Activated naive CD4-positive, alpha-beta T cell treated with anti-CD3 and anti-CD28 coated beads, Interleukin-2, amount 10 ng/mL, durations not matched to agents 7 days and 5 days (primary cell): ENCODE measurements at regions not wholly inside any gene's neighbourhood (a gene's known extent, or its start where the extent isn't known, plus 50 kb on each side); places are given as distances from the start of the nearest gene placed in this dataset.
"Not testable (repeated sequence)": the region's sequence is repeated elsewhere in the genome, so short reads cannot be mapped to it uniquely, and the experiment has no call there.

Experiments
- CTCF ChIA-PET: fragments of 350-600 bp; sonication (Branson Sonifier 250); formaldehyde crosslinking; loops from one replicate; lab custom pipeline; 2021; ENCODE audit warnings: antibody characterized with exemption; lab: Charles Lee
- DNase-seq: peaks from one replicate; pipeline ENCODE4 v3.0.0-alpha.2; 2020
- H3K27ac Mint-ChIP-seq: one replicate; pipeline ENCODE4 v1.8.0; 2021; ENCODE audit warnings: mild to moderate bottlenecking, moderate library complexity, mixed read lengths
- H3K27me3 Mint-ChIP-seq: one replicate; pipeline ENCODE4 v1.8.0; 2021; ENCODE audit warnings: mild to moderate bottlenecking, mixed read lengths
- H3K36me3 Mint-ChIP-seq: one replicate; pipeline ENCODE4 v1.8.0; 2021; ENCODE audit warnings: mixed read lengths
- H3K4me1 Mint-ChIP-seq: one replicate; pipeline ENCODE4 v1.8.0; 2021; ENCODE audit warnings: mixed read lengths
- H3K4me3 Mint-ChIP-seq: one replicate; pipeline ENCODE4 v1.8.0; 2021; ENCODE audit warnings: mild to moderate bottlenecking, moderate library complexity, mixed read lengths
- H3K9me3 Mint-ChIP-seq: one replicate; pipeline ENCODE4 v1.8.0; 2021; ENCODE audit warnings: mixed read lengths

DNA sequence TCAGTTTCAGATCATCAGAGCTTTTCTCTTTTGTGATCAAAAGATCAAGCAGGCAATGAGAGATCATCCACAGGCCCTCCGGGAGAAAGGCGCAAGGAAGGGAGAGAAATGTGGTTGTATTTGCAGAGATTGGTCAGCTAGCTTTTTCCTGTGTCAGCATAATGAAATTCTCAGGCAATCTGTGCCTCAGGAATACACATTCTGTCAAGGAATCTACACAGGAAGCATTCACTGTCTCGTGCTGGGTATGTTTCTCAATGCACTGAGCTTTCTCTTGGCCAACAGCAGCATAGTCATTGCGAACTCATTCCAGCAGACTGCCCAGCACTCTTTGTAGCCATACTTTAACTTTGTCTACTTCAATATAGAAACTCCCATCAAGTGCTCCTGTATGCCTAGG is 413.7 kb downstream of the PPP3CA start:
- Mint-ChIP-seq H3K36me3 (no peaks in the 10 kb centered on the region), H3K27me3 (peaks cover 7% of the 10 kb centered on the region), H3K9me3 (no peaks in the 10 kb centered on the region), H3K4me1 (no peaks in the 10 kb centered on the region), H3K4me3 (no peak overlapping the region), H3K27ac (no peak overlapping the region)
- no peak for DNase-seq
- CTCF ChIA-PET: no interaction called here

DNA sequence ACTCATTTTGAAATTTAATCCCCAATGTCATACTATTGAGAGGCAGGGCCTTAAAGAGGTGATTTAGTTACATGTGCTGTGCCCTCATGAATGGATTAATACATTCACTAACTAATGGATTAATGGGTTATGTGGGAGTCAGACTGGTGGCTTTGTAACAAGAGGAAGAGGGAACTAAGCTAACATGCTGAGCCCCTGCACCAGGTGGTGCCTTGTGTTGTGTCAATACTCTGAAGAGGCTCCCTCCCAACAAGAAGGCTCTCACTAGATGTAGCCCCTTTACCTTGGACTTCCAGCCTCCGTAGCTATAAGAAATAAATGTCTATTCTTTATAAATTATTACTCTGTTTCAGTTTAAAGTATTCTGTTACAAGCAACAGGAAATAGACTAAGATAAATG is 411.9 kb upstream of the EMCN start:
- Mint-ChIP-seq H3K4me3 (no peak overlapping the region), H3K9me3 (no peaks in the 10 kb centered on the region), H3K36me3 (no peaks in the 10 kb centered on the region), H3K4me1 (no peaks in the 10 kb centered on the region), H3K27me3 (peaks cover 9% of the 10 kb centered on the region), H3K27ac (no peak overlapping the region)
- CTCF ChIA-PET: no interaction called here
- DNase-seq: no peak

DNA sequence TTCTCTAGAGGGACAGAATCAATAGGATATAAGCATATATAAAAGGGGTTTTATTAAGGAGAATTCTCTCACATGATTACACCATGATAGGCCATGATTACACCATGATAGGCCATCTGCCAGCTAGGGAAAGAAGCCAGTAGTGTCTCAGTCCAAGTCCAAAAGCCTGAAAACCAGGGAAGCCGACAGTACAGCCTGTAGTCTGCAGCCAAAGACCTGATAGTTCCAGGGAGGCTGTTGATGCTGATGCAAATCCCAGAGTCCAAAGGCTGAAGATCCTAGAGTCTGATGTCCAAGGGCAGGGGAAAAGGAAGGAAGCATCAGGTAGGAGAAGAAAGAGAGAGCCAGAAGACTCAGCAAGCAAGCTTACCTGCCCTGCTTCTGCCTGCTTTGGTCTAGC is 411.3 kb upstream of the EMCN start:
- no peak for DNase-seq
- no peak overlapping the region for H3K27ac Mint-ChIP-seq
- CTCF ChIA-PET: no interaction called here
- H3K4me1 Mint-ChIP-seq: no peaks in the 10 kb centered on the region
- H3K4me3 Mint-ChIP-seq: no peak overlapping the region
- H3K9me3 Mint-ChIP-seq: no peaks in the 10 kb centered on the region
- H3K36me3 Mint-ChIP-seq: no peaks in the 10 kb centered on the region
- H3K27me3 Mint-ChIP-seq: peaks cover 9% of the 10 kb centered on the region

DNA sequence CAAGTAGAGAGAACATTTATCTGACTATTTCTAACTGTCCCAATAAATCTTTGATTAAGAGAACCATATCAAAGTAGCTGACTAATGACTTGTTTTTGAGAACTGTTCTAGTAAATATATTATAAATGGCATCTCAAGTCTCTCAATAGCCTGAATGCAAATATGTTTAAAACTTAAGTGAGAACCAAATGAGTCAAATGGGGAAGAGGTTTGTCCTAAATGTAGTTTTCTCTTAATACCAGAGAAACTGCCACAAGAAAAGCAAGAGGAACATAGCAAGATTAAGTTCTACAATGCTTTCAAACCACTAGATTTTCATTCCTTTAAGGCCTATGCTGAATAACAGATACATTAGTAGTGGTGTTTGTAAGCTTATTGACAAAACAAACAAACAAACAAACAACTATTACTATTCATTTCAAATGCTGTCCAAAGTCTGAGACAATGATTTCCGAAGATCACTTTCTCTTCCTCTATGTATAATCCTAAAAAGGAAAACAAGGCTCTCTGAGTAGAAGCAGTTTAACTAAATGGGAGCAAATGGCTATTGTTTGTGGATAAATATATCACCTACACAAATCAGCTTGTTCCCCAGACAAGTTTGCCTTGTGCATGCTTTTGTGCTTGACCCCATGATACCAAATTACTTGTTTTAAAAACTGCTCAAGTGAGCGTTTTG is 408.4 kb upstream of the EMCN start:
- no peak for DNase-seq
- Mint-ChIP-seq H3K9me3 (peaks cover 2% of the 10 kb centered on the region), H3K4me3 (no peak overlapping the region), H3K27ac (no peak overlapping the region), H3K27me3 (peaks cover 9% of the 10 kb centered on the region), H3K4me1 (no peaks in the 10 kb centered on the region), H3K36me3 (no peaks in the 10 kb centered on the region)
- CTCF ChIA-PET: no interaction called here

DNA sequence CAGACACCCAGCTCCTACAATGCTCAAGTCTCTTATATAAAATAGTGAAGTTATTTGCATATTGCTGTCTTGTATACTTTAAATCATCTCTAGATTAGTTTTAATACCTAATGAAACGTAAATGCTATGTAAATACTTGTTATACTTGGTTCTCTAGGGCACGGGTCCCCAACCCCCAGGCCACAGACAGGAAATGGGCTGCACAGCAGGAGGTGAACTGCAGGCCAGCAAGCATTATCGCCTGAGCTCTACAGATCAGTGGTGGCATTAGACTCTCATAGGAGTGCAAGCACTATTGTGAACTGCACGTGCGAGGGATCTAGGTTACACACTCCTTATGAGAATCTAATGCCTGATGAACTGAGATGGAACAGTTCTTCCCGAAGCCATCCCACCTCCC is 395.9 kb upstream of the EMCN start:
- no peak overlapping the region for H3K4me3 Mint-ChIP-seq
- no peaks in the 10 kb centered on the region for H3K4me1 Mint-ChIP-seq
- no peaks in the 10 kb centered on the region for H3K36me3 Mint-ChIP-seq
- DNase-seq: no peak
- peaks cover 7% of the 10 kb centered on the region for H3K27me3 Mint-ChIP-seq
- CTCF ChIA-PET: no interaction called here
- no peaks in the 10 kb centered on the region for H3K9me3 Mint-ChIP-seq
- no peak overlapping the region for H3K27ac Mint-ChIP-seq

DNA sequence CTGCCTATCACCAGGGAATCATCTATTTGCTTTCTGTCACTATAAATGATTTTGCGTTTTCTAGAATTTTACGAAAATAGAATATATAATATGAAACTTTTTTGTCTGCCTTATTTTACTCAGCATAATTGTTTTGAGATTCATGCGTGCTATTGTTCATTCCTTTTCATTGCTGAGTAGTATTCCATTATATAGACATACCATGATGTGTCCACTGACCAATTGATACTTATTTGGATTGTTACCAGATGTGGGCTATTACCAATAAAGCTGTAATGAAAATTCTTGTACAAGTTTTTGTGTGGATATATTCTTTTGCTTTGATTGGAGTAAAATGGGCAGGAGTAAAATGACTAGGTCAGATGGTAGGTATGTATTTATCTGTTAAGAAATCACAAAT is 390.7 kb upstream of the EMCN start:
- no peaks in the 10 kb centered on the region for H3K9me3 Mint-ChIP-seq
- H3K4me1 Mint-ChIP-seq: no peaks in the 10 kb centered on the region
- no peak overlapping the region for H3K4me3 Mint-ChIP-seq
- no peak overlapping the region for H3K27ac Mint-ChIP-seq
- CTCF ChIA-PET: no interaction called here
- no peak for DNase-seq
- H3K36me3 Mint-ChIP-seq: no peaks in the 10 kb centered on the region
- peaks cover 4% of the 10 kb centered on the region for H3K27me3 Mint-ChIP-seq

DNA sequence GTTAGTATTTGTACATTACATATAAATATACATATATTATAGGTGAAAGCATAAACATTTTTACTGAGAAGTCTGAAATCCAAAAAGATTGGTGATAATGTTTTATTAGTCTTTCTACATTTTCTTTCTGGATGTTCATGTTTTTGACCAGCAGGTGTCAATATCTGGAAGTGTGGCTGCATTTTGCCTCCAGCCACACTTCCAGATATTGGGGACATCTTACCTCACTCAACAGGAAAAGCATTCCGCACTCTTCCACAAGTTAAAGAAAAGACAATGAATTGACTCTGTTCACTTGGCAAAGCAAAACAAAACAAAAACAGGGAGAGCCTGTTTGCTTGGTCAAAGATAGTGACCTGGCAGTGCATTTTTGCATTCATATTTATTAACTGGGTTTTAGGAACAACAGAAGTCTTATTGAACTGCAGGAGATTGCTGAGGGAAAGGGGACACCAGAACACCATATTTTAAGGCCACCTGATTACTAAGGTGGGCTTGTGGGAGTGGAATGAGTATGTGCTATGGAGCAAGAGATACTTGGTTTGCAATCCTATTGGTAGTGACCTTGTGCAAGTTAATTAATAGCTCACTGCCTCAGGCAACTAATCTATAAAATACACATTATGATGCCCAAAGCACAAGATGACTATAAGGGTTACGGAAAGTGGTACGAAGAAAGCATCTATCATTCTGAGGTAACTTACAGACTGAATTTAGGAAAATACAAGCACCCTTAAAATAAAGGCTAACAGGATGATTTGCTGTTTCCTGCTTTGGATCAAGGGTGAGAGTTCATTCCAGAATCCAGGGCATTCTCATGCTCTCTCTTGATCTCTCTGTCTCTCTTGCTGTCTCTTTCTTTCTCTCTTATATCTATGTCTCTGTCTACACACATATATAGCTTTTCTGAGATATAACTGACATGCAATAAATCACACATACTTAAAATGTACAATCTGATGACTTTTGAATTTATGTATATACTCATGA is 389.9 kb upstream of the EMCN start:
- no peak overlapping the region for H3K27ac Mint-ChIP-seq
- H3K27me3 Mint-ChIP-seq: peaks cover 9% of the 10 kb centered on the region
- no peaks in the 10 kb centered on the region for H3K36me3 Mint-ChIP-seq
- no peak overlapping the region for H3K4me3 Mint-ChIP-seq
- no peaks in the 10 kb centered on the region for H3K9me3 Mint-ChIP-seq
- no peaks in the 10 kb centered on the region for H3K4me1 Mint-ChIP-seq
- DNase-seq: no peak
- CTCF ChIA-PET: interaction anchor here (0.7 kb wide), 1 partner anchor 80 kb away, joined by 3 read pairs; no protein-coding TSS in a partner anchor

DNA sequence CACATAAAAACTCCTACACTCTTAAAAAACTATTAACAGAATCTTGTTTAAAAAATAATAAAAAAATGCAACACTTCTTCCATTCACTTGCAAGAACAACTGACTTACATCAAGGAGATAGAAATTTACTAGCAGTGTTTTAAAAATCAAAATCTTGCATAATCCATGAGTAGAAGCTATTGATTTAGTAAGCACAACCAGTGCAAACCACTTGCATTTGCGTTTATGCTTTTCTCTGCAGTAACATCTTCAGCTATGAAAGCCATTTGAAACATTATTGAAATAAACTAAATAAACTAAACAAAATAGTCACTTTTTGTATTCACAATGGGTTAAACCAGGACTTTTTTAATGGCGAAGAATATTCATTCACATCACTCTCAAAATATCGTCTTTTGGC is 389.2 kb upstream of the EMCN start:
- no peaks in the 10 kb centered on the region for H3K36me3 Mint-ChIP-seq
- H3K4me1 Mint-ChIP-seq: no peaks in the 10 kb centered on the region
- H3K4me3 Mint-ChIP-seq: no peak overlapping the region
- no peak overlapping the region for H3K27ac Mint-ChIP-seq
- H3K9me3 Mint-ChIP-seq: no peaks in the 10 kb centered on the region
- H3K27me3 Mint-ChIP-seq: peaks cover 9% of the 10 kb centered on the region
- CTCF ChIA-PET: interaction anchor here (0.6 to 0.7 kb wide), 2 partner anchors 81 to 824 kb away, joined by 3 read pairs; no protein-coding TSS in a partner anchor
- no peak for DNase-seq

DNA sequence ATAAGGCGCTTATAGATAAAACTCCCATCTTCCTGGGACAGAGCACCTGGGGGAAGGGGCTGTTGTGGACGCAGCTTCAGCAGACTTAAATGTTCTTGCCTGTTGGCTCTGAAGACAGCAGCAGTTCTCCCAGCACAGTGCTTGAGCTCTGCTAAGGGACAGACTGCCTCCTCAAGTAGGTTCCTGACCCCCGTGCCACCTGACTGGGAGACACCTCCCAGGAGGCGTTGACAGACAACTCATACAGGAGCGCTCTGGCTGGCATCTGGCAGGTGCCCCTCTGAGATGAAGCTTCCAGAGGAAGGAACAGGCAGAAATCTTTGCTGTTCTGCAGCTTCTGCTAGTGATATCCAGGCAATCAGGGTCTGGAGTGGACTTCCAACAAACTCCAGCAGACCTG is 383.1 kb upstream of the EMCN start:
- H3K36me3 Mint-ChIP-seq, H3K4me1 Mint-ChIP-seq, DNase-seq, CTCF ChIA-PET, H3K9me3 Mint-ChIP-seq, H3K4me3 Mint-ChIP-seq, H3K27ac Mint-ChIP-seq: not testable (repeated sequence)
- peaks cover 22% of the 10 kb centered on the region for H3K27me3 Mint-ChIP-seq

DNA sequence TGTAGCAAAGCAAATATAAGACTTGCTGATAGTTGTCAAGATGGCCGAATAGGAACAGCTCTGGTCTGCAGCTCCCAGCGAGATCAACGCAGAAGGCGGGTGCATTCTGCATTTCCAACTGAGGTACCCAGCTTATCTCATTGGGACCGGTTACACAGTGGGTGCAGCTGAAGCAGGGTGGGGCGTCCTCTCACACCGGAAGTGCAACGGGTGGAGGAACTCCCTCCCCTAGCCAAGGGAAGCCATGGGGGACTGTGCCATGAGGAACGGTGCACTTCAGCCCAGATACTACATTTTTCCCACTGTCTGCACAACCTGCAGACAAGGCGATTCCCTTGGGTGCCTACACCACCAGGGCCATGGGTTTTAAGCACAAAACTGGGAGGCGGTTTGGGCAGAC is 382.3 kb upstream of the EMCN start:
- Mint-ChIP-seq H3K27ac (no peak overlapping the region), H3K36me3 (no peaks in the 10 kb centered on the region)
- CTCF ChIA-PET: no interaction called here

DNA sequence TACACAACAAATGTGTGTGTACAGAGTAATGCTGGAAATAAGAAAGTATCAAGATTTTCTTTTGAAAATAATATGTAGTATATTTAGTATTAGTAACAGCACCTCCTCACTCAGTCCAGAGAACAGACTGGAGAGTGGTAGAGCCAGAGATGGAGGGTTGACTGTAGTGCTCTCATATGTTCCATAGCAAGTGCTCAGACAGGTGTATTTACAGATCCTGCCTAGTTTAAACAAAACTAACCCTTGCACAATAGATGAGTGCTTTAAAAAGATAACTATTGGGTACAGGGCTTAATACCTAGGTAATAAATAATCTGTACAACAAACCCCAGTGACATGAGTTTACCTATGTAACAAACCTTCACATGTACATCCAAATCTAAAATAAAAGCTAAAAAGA is 381.0 kb upstream of the EMCN start:
- CTCF ChIA-PET: no interaction called here
- H3K27ac Mint-ChIP-seq: no peak overlapping the region
- H3K9me3 Mint-ChIP-seq: peaks cover 3% of the 10 kb centered on the region

More for the DNA sequence above, 382.3 kb upstream of the EMCN start:
- Mint-ChIP-seq H3K27me3 (peaks cover 22% of the 10 kb centered on the region), H3K9me3 (peaks cover 3% of the 10 kb centered on the region), H3K4me3 (no peak overlapping the region), H3K4me1 (peaks cover 12% of the 10 kb centered on the region)
- no peak for DNase-seq

DNA sequence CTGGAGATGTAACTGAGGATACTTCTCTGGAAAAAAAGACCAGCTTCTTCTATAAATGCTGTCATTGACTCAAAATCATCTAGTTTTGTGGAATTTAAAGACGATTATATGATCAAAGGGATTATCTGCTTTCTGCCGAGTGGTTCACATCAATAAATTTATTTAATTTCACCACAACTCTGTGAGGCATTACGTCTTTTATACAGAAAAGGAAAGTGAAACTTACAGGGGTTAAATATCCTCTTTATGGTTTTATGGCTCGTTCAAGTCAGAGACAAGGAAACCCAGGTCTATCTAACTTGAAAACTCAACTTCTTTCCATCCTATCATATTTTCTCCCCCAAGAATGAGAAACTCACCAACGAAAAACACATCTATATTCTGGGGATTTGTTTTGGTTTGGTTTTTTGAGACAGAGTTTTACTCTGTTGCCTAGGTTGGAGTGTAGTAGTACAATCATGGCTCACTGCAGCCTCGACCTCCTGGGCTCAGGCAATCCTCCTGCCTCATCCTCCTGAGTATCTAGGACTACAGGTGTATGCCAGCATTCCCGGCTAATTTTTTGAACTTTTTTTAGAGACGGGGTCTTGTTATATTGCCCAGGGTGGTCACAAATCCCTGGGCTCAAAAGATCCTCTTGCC is 377.9 kb upstream of the EMCN start:
- no peaks in the 10 kb centered on the region for H3K36me3 Mint-ChIP-seq
- peak overlapping the region; percentile 79 for H3K27ac Mint-ChIP-seq
- H3K9me3 Mint-ChIP-seq: peaks cover 5% of the 10 kb centered on the region
- CTCF ChIA-PET: no interaction called here
- peaks cover 14% of the 10 kb centered on the region for H3K4me1 Mint-ChIP-seq
- peak overlapping the region; percentile 55 for H3K4me3 Mint-ChIP-seq
- no peak for DNase-seq
- H3K27me3 Mint-ChIP-seq: peaks cover 8% of the 10 kb centered on the region

More for the DNA sequence above, 381.0 kb upstream of the EMCN start:
- H3K4me3 Mint-ChIP-seq: no peak overlapping the region
- H3K27me3 Mint-ChIP-seq: peaks cover 20% of the 10 kb centered on the region
- H3K36me3 Mint-ChIP-seq: no peaks in the 10 kb centered on the region
- peaks cover 14% of the 10 kb centered on the region for H3K4me1 Mint-ChIP-seq
- DNase-seq: no peak

DNA sequence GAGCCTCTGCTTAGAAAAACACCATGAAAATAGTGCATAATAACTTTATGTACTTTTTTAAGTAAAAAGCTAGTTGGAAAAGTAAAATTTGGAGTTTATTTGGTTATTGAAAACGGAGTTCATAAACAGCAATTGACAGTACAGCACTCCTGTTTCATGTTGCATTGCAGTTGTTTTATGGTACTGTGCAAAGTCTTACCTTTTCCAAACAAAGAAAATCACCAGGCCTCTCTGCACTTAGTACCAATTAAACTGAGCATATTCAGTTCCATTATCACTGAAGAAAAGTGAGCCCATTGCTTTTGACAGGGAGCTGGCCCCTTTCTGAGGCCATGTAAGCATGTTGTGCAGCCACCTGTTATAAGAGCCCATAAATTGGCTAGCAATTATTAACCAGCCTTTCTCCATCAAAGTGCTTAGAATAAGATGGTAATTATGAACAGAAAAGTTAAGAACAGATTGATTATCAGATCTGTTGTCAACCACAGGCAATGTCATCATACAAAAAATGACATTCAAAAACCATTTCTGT is 376.6 kb upstream of the EMCN start:
- Mint-ChIP-seq H3K27me3 (no peaks in the 10 kb centered on the region), H3K27ac (no peak overlapping the region)

DNA sequence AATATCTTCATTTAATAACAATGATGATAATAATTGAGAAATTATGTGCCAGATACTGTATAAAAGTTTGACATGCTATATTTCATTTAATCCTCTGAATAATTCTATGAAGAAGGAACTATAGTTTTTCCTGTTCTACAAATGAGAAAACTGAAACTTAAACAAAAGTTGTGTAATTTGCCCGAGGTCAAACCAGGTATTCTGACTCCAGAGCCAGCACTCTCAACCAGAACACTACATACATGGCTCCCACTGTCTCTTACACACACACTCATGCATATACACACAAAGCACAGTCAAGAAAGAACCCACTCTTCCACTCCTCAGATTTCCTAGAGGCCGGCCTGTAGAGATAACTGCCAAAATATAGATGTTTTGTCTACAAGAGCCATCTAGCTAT is 374.0 kb upstream of the EMCN start:
- H3K4me3 Mint-ChIP-seq: no peak overlapping the region
- CTCF ChIA-PET: no interaction called here
- no peaks in the 10 kb centered on the region for H3K36me3 Mint-ChIP-seq
- H3K4me1 Mint-ChIP-seq: peaks cover 14% of the 10 kb centered on the region
- H3K27me3 Mint-ChIP-seq: peaks cover 4% of the 10 kb centered on the region
- no peak overlapping the region for H3K27ac Mint-ChIP-seq
- no peak for DNase-seq
- peaks cover 11% of the 10 kb centered on the region for H3K9me3 Mint-ChIP-seq

More for the DNA sequence above, 376.6 kb upstream of the EMCN start:
- H3K36me3 Mint-ChIP-seq: no peaks in the 10 kb centered on the region
- CTCF ChIA-PET: no interaction called here
- H3K4me3 Mint-ChIP-seq: no peak overlapping the region
- peaks cover 14% of the 10 kb centered on the region for H3K4me1 Mint-ChIP-seq
- no peak for DNase-seq
- H3K9me3 Mint-ChIP-seq: peaks cover 11% of the 10 kb centered on the region
